ENCODE measurements at regions not wholly inside any gene's neighbourhood (a gene's known extent, or its start where the extent isn't known, plus 50 kb on each side); places are given as distances from the start of the nearest gene placed in this dataset.
"Not testable (repeated sequence)": the region's sequence is repeated elsewhere in the genome, so short reads cannot be mapped to it uniquely, and the experiment has no call there.

GRCh38 chr14:98223710-98224109 lies 1048.3 kb downstream of the BCL11B start:
- not testable (repeated sequence) for DNase-seq

- DNase-seq, result peak; percentile 25
Observed at GRCh38 chr14:98226411-98226810, 1045.6 kb downstream of the BCL11B start.

- no peak for DNase-seq
Observed at GRCh38 chr14:98227000-98227726, 1044.8 kb downstream of the BCL11B start.

- DNase-seq, result no peak
Observed at GRCh38 chr14:98227727-98228111, 1044.3 kb downstream of the BCL11B start.

- no peak for DNase-seq
Observed at GRCh38 chr14:98229656-98230366, 1042.2 kb downstream of the BCL11B start.

GRCh38 chr14:98230411-98230810 lies 1041.6 kb downstream of the BCL11B start:
- no peak for DNase-seq

GRCh38 chr14:98231210-98231609 lies 1040.8 kb downstream of the BCL11B start:
- no peak for DNase-seq

- no peak for DNase-seq
Observed at GRCh38 chr14:98233656-98234055, 1038.3 kb downstream of the BCL11B start.

- no peak for DNase-seq
Observed at GRCh38 chr14:98234208-98234607, 1037.8 kb downstream of the BCL11B start.

- no peak for DNase-seq
Observed at GRCh38 chr14:98236314-98236713, 1035.7 kb downstream of the BCL11B start.

- DNase-seq, result no peak
Observed at GRCh38 chr14:98237939-98238338, 1034.1 kb downstream of the BCL11B start.

GRCh38 chr14:98240376-98240775 lies 1031.6 kb downstream of the BCL11B start:
- no peak for DNase-seq

GRCh38 chr14:98242903-98243302 lies 1029.1 kb downstream of the BCL11B start:
- no peak for DNase-seq

GRCh38 chr14:98243332-98243731 lies 1028.7 kb downstream of the BCL11B start:
- no peak for DNase-seq

GRCh38 chr14:98244162-98244948 lies 1027.6 kb downstream of the BCL11B start:
- no peak for DNase-seq

- DNase-seq, result no peak
Observed at GRCh38 chr14:98244966-98245569, 1026.9 kb downstream of the BCL11B start.

- DNase-seq, result no peak
Observed at GRCh38 chr14:98249057-98249456, 1022.9 kb downstream of the BCL11B start.

- no peak for DNase-seq
Observed at GRCh38 chr14:98249476-98249875, 1022.5 kb downstream of the BCL11B start.

GRCh38 chr14:98252820-98253219 lies 1019.2 kb downstream of the BCL11B start:
- no peak for DNase-seq

- DNase-seq, result no peak
Observed at GRCh38 chr14:98259881-98260280, 1012.1 kb downstream of the BCL11B start.

- no peak for DNase-seq
Observed at GRCh38 chr14:98262566-98262965, 1009.4 kb downstream of the BCL11B start.

- no peak for DNase-seq
Observed at GRCh38 chr14:98269533-98269932, 1002.5 kb downstream of the BCL11B start.

- no peak for DNase-seq
Observed at GRCh38 chr14:98270201-98270600, 1001.8 kb downstream of the BCL11B start.
